Naive thymus-derived CD4-positive, alpha-beta T cell (primary cell): ENCODE measurements at regions not wholly inside any gene's neighbourhood (a gene's known extent, or its start where the extent isn't known, plus 50 kb on each side); places are given as distances from the start of the nearest gene placed in this dataset.

Experiments used
- ATAC-seq: fragments of 150-1000 bp; cut with Tn5 transposase; 2 replicates; pipeline ENCODE4 v1.10.0; 2021; ENCODE audit warnings: mild to moderate bottlenecking, moderate library complexity
- CTCF ChIA-PET: fragments of 350-600 bp; sonication (Branson Sonifier 250); formaldehyde crosslinking; loops from one replicate; lab custom pipeline; 2021; ENCODE audit warnings: antibody characterized with exemption; lab: Charles Lee
- POLR2A ChIA-PET: fragments of 350-600 bp; sonication (Branson Sonifier 250); formaldehyde crosslinking; loops from one replicate; lab custom pipeline; 2021; ENCODE audit warnings: antibody characterized with exemption, inconsistent platforms; lab: Charles Lee
- DNase-seq, 9 donors: peaks; one replicate each; pipeline versions ENCODE4 v3.0.0 to v3.0.0-alpha.2; 2020 to 2022; ENCODE audit warnings: mixed read lengths in 1 of 9
- H3K27ac ChIP-seq: one replicate; pipeline ENCODE4 v1.7.0; 2013; ENCODE audit warnings: mild to moderate bottlenecking, low read depth, low read length, moderate library complexity
- H3K27me3 ChIP-seq, 2 donors: one replicate each; pipeline ENCODE4 v1.7.0; 2013; ENCODE audit warnings: low read length in 2 of 2, mild to moderate bottlenecking in 2 of 2, moderate library complexity in 2 of 2; ENCODE audit not compliant: control insufficient read depth in 2 of 2, insufficient read depth in 2 of 2
- H3K36me3 ChIP-seq, 3 experiments: 1 replicate in 2 of 3; 2 replicates in 1 of 3; pipeline ENCODE4 v1.7.0; 2013; ENCODE audit warnings: low read length in 3 of 3, mild to moderate bottlenecking in 3 of 3, moderate library complexity in 1 of 3; ENCODE audit not compliant: insufficient read depth in 3 of 3, control insufficient read depth in 2 of 3
- H3K4me1 ChIP-seq, 2 donors: one replicate each; pipeline ENCODE4 v1.7.0; 2013; ENCODE audit warnings: low read length in 2 of 2, mild to moderate bottlenecking in 2 of 2, moderate library complexity in 1 of 2; ENCODE audit not compliant: control insufficient read depth in 2 of 2, insufficient read depth in 2 of 2
- H3K4me3 ChIP-seq: 2 replicates; pipeline ENCODE4 v1.7.0; 2013; ENCODE audit warnings: mild to moderate bottlenecking, low read length
- H3K9me3 ChIP-seq, 3 experiments: 1 replicate in 2 of 3; 2 replicates in 1 of 3; pipeline ENCODE4 v1.7.0; 2013; ENCODE audit warnings: low read length in 3 of 3; ENCODE audit not compliant: control insufficient read depth in 2 of 3
- H3K27ac Mint-ChIP-seq, 9 donors: one replicate each; pipeline ENCODE4 v1.8.0; 2020 to 2022; ENCODE audit warnings: mixed read lengths in 9 of 9, mild to moderate bottlenecking in 8 of 9, moderate library complexity in 5 of 9, inconsistent platforms in 2 of 9
- H3K27me3 Mint-ChIP-seq, 5 donors: one replicate each; pipeline ENCODE4 v1.8.0; 2021 to 2022; ENCODE audit warnings: mixed read lengths in 5 of 5, mild to moderate bottlenecking in 1 of 5
- H3K36me3 Mint-ChIP-seq, 5 donors: one replicate each; pipeline ENCODE4 v1.8.0; 2020 to 2022; ENCODE audit warnings: mixed read lengths in 5 of 5, mild to moderate bottlenecking in 3 of 5, inconsistent platforms in 1 of 5
- H3K4me1 Mint-ChIP-seq, 7 donors: one replicate each; pipeline ENCODE4 v1.8.0; 2020 to 2022; ENCODE audit warnings: mixed read lengths in 7 of 7, mild to moderate bottlenecking in 3 of 7, inconsistent platforms in 1 of 7
- H3K4me3 Mint-ChIP-seq, 10 donors: one replicate each; pipeline ENCODE4 v1.8.0; 2020 to 2022; ENCODE audit warnings: mild to moderate bottlenecking in 10 of 10, mixed read lengths in 10 of 10, moderate library complexity in 6 of 10, inconsistent platforms in 2 of 10
- H3K9me3 Mint-ChIP-seq, 11 donors: one replicate each; pipeline ENCODE4 v1.8.0; 2020 to 2022; ENCODE audit warnings: mixed read lengths in 11 of 11, mild to moderate bottlenecking in 4 of 11, inconsistent platforms in 1 of 11, moderate library complexity in 1 of 11
- intact Hi-C, 2 donors: fragments of 100-400 bp; cut with micrococcal nuclease; formaldehyde crosslinking; loops; one replicate each; pipeline ENCODE4 v1.15.1; 2023

DNA sequence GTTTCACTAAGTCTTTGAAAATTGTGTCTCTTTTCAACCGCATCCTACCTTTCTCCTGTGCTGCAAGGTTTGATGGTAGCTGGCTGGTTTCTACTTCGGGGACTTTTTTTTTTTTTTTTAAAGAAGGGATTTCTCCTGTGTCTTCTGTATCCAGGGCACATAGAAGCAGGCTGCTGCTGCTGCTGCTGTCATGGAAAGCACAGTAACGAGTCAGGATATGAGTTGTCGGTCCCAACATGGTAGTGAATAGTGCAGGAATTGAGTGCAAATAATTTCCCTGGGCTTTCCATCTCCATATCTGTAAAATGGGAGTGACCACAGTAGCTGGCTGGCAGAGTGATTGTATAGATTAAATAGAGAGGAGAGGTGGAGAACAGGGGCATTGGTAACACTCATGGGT is 118.3 kb upstream of the NAV2 start:
- Histone ChIP-seq H3K4me3 (no peak overlapping the region), H3K4me1 (no peaks in the 10 kb centered on the region), H3K27me3 (no peaks in the 10 kb centered on the region), H3K27ac (no peak overlapping the region), H3K9me3 (no peaks in the 10 kb centered on the region), H3K36me3 (no peaks in the 10 kb centered on the region)
- H3K4me1 Mint-ChIP-seq = no peaks in the 10 kb centered on the region
- intact Hi-C loops = no loop called here
- no peaks in the 10 kb centered on the region for H3K36me3 Mint-ChIP-seq
- H3K4me3 Mint-ChIP-seq = no peak overlapping the region
- H3K9me3 Mint-ChIP-seq = peaks cover 0 to 4% (median 0%) of the 10 kb centered on the region in 11 donors
- no peak overlapping the region for H3K27ac Mint-ChIP-seq
- ChIA-PET CTCF (no interaction called here), POLR2A (no interaction called here)
- no peak for DNase-seq
- H3K27me3 Mint-ChIP-seq = peaks cover 0 to 31% (median 19%) of the 10 kb centered on the region in 5 donors
- no peak for ATAC-seq

GRCh38 chr11:19592842-19593241 is 119.8 kb upstream of the NAV2 start:
- no peak for ATAC-seq
- Mint-ChIP-seq H3K27me3 (peaks cover 0 to 41% (median 20%) of the 10 kb centered on the region in 5 donors), H3K4me1 (no peaks in the 10 kb centered on the region), H3K27ac (no peak overlapping the region), H3K9me3 (peaks cover 0 to 4% (median 0%) of the 10 kb centered on the region in 11 donors), H3K36me3 (no peaks in the 10 kb centered on the region), H3K4me3 (no peak overlapping the region)
- Histone ChIP-seq H3K36me3 (no peaks in the 10 kb centered on the region), H3K4me3 (no peak overlapping the region), H3K27ac (no peak overlapping the region), H3K9me3 (no peaks in the 10 kb centered on the region), H3K4me1 (no peaks in the 10 kb centered on the region), H3K27me3 (no peaks in the 10 kb centered on the region)
- ChIA-PET POLR2A (no interaction called here), CTCF (no interaction called here)
- intact Hi-C loops = no loop called here
- DNase-seq = no peak

GRCh38 chr11:19589567-19590260 is 122.9 kb upstream of the NAV2 start:
- Mint-ChIP-seq H3K27ac (no peak overlapping the region), H3K27me3 (peaks cover 0 to 21% (median 10%) of the 10 kb centered on the region in 5 donors), H3K36me3 (no peaks in the 10 kb centered on the region), H3K4me1 (no peaks in the 10 kb centered on the region), H3K4me3 (no peak overlapping the region), H3K9me3 (peaks cover 0 to 7% (median 2%) of the 10 kb centered on the region in 11 donors)
- no peaks in the 10 kb centered on the region for H3K27me3 ChIP-seq
- ChIA-PET CTCF (no interaction called here), POLR2A (no interaction called here)
- no peaks in the 10 kb centered on the region for H3K9me3 ChIP-seq
- ATAC-seq (no peak), DNase-seq (no peak)
- intact Hi-C loops = no loop called here
- no peaks in the 10 kb centered on the region for H3K36me3 ChIP-seq
- H3K27ac ChIP-seq = no peak overlapping the region
- no peaks in the 10 kb centered on the region for H3K4me1 ChIP-seq
- no peak overlapping the region for H3K4me3 ChIP-seq

DNA sequence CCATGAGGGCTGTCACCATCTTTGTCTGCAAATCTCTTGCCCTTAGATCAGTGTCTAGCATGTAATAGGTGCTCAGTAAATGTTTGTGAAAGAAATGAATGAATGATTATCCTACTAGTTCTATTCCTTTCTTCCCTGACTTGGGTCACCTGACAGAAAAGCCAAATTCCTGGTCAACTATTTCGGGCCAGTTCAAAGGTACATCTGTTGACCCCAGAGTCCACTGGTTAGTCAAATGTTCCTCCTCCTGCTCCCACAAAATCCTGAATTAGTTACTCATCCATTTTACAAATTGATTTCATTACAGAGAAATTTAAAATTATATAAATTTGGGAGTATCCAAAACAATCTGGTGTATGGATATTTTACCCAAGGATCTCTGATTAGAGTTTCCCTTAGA is 124.7 kb upstream of the NAV2 start:
- no peak overlapping the region for H3K4me3 ChIP-seq
- no peaks in the 10 kb centered on the region for H3K9me3 ChIP-seq
- no peaks in the 10 kb centered on the region for H3K36me3 ChIP-seq
- H3K36me3 Mint-ChIP-seq = no peaks in the 10 kb centered on the region
- intact Hi-C loops = no loop called here
- H3K4me3 Mint-ChIP-seq = no peak overlapping the region
- no peak for DNase-seq
- H3K9me3 Mint-ChIP-seq = peaks cover 0 to 10% (median 3%) of the 10 kb centered on the region in 11 donors
- peaks cover 0 to 19% (median 10%) of the 10 kb centered on the region in 5 donors for H3K27me3 Mint-ChIP-seq
- CTCF ChIA-PET = no interaction called here
- ATAC-seq = no peak
- no peaks in the 10 kb centered on the region for H3K27me3 ChIP-seq
- no peaks in the 10 kb centered on the region for H3K4me1 Mint-ChIP-seq
- H3K4me1 ChIP-seq = no peaks in the 10 kb centered on the region
- POLR2A ChIA-PET = no interaction called here
- no peak overlapping the region for H3K27ac Mint-ChIP-seq
- H3K27ac ChIP-seq = no peak overlapping the region

DNA sequence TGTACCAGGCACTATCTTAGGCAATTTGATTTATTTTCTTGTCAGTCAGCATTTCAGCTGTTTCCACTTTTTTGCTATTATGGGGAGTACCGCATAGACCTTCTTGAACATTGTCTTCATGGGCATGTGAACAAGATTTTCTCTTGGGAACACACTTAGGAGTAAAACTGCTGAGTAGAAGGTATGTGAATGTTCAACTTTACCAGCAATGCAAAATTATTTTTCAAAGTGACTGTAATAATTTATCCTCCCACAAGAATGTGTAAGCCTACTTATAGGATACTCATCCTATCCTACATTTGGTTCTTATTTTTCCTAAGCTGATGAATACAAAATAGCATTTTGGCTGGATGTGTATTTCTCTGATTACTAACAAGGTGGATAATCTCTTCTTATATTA is 132.0 kb upstream of the NAV2 start:
- no peaks in the 10 kb centered on the region for H3K4me1 Mint-ChIP-seq
- no peak overlapping the region for H3K27ac Mint-ChIP-seq
- DNase-seq (no peak), ATAC-seq (no peak)
- CTCF ChIA-PET = interaction anchor here (0.6 kb wide), 1 partner anchor 20 kb away, joined by 3 read pairs; no protein-coding TSS in a partner anchor
- H3K27me3 ChIP-seq = no peaks in the 10 kb centered on the region
- POLR2A ChIA-PET = no interaction called here
- H3K9me3 ChIP-seq = no peaks in the 10 kb centered on the region
- no peaks in the 10 kb centered on the region for H3K4me1 ChIP-seq
- H3K36me3 ChIP-seq = no peaks in the 10 kb centered on the region
- H3K4me3 Mint-ChIP-seq = no peak overlapping the region
- no peak overlapping the region for H3K27ac ChIP-seq
- peaks cover 0 to 9% (median 0%) of the 10 kb centered on the region in 5 donors for H3K27me3 Mint-ChIP-seq
- intact Hi-C loops = no loop called here
- H3K9me3 Mint-ChIP-seq = peaks cover 0 to 8% (median 3%) of the 10 kb centered on the region in 11 donors
- H3K36me3 Mint-ChIP-seq = no peaks in the 10 kb centered on the region
- H3K4me3 ChIP-seq = no peak overlapping the region

DNA sequence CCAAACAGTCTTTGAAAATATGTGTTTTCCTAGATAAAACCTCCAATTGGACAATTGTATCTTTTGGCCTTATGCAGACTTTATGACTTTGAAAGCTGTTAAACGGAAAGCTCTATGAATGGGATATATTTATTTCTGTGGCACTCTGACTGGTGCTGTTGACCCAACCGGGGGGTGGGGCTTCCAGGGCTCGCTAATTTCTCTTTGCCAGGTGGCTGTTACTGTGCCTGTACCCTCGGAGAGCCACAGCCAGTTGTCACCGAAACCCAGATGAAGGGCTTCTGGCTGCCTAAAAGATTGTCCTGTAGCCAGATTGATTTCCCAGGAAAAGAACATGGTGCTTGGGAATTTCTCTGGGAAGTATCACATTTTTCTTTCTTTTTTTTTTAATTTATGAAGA is 132.7 kb upstream of the NAV2 start:
- ChIA-PET POLR2A (no interaction called here), CTCF (no interaction called here)
- H3K27me3 Mint-ChIP-seq = peaks cover 0 to 9% (median 0%) of the 10 kb centered on the region in 5 donors
- no peaks in the 10 kb centered on the region for H3K4me1 ChIP-seq
- peaks cover 0 to 8% (median 2%) of the 10 kb centered on the region in 11 donors for H3K9me3 Mint-ChIP-seq
- intact Hi-C loops = no loop called here
- H3K27me3 ChIP-seq = no peaks in the 10 kb centered on the region
- no peaks in the 10 kb centered on the region for H3K9me3 ChIP-seq
- ATAC-seq (no peak), DNase-seq (no peak)
- H3K36me3 Mint-ChIP-seq = no peaks in the 10 kb centered on the region
- H3K4me3 Mint-ChIP-seq = no peak overlapping the region
- H3K4me3 ChIP-seq = no peak overlapping the region
- no peak overlapping the region for H3K27ac Mint-ChIP-seq
- no peaks in the 10 kb centered on the region for H3K36me3 ChIP-seq
- H3K4me1 Mint-ChIP-seq = no peaks in the 10 kb centered on the region
- no peak overlapping the region for H3K27ac ChIP-seq

DNA sequence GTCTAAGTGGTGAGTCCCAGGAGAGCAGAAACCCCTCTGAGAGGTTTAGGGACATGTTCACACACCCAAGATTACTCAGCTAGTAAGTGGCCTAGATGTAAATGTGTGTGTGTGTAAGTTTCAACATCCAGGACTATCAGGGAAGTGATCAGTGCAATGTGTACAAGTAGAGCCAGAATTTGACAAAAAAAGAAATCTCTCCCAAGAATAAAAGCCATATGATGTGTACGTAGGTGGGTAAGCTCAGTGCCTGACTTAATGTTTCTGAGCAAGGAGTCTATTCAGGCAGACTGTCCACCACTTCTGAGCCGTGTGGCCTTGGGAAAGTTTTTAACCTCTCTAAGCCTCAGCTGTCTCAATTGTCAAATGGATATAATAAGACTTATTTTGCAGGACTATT is 133.8 kb upstream of the NAV2 start:
- DNase-seq (no peak), ATAC-seq (no peak)
- ChIA-PET CTCF (no interaction called here), POLR2A (no interaction called here)
- H3K4me1 ChIP-seq = no peaks in the 10 kb centered on the region
- peaks cover 0 to 2% (median 0%) of the 10 kb centered on the region in 11 donors for H3K9me3 Mint-ChIP-seq
- H3K4me1 Mint-ChIP-seq = no peaks in the 10 kb centered on the region
- no peaks in the 10 kb centered on the region for H3K9me3 ChIP-seq
- peaks cover 0 to 9% (median 0%) of the 10 kb centered on the region in 5 donors for H3K27me3 Mint-ChIP-seq
- H3K27me3 ChIP-seq = no peaks in the 10 kb centered on the region
- no peak overlapping the region for H3K27ac ChIP-seq
- H3K27ac Mint-ChIP-seq = no peak overlapping the region
- H3K4me3 Mint-ChIP-seq = no peak overlapping the region
- intact Hi-C loops = no loop called here
- H3K36me3 ChIP-seq = no peaks in the 10 kb centered on the region
- no peaks in the 10 kb centered on the region for H3K36me3 Mint-ChIP-seq
- H3K4me3 ChIP-seq = no peak overlapping the region
